Hepatocyte (in vitro differentiated cells): ENCODE measurements at regions not wholly inside any gene's neighbourhood (a gene's known extent, or its start where the extent isn't known, plus 50 kb on each side); places are given as distances from the start of the nearest gene placed in this dataset.

Experiments
- EZH2phosphoT487 ChIP-seq: fragments of 200-600 bp; sonication (generic); IDR thresholded peaks from one replicate; pipeline ENCODE4 v1.6.1; 2018; ENCODE audit warnings: antibody characterized with exemption, mild to moderate bottlenecking, low read depth, moderate library complexity; ENCODE audit not compliant: unreplicated experiment, severe bottlenecking
- TF ChIP-seq, protein P1 (sequence below): fragments of 200-600 bp; sonication (generic); IDR thresholded peaks from 2 replicates; pipeline ENCODE4 v1.5.1; 2016; ENCODE audit warnings: antibody characterized with exemption, mild to moderate bottlenecking; ENCODE audit not compliant: poor library complexity

DNA sequence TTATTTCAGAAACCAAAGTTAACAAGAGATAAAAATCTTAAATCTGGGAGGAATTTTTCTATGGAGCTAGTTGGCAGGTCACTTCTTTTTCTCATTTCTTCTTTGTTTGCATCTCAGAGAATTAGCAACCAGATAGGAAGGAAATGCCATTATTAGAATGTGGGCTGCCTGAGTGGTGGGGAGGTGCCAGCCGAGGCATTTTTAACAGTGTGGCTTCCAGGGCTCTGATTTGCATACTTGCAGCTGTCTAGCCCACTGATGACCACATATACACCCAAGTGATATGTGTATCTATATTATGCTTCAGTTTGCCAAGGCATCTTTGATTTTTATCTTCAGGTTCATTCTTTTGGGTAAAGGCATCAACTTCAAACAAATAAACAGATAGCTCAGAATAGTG lies 206.7 kb downstream of the CLIC5 start:
- TF ChIP-seq, protein P1, sequence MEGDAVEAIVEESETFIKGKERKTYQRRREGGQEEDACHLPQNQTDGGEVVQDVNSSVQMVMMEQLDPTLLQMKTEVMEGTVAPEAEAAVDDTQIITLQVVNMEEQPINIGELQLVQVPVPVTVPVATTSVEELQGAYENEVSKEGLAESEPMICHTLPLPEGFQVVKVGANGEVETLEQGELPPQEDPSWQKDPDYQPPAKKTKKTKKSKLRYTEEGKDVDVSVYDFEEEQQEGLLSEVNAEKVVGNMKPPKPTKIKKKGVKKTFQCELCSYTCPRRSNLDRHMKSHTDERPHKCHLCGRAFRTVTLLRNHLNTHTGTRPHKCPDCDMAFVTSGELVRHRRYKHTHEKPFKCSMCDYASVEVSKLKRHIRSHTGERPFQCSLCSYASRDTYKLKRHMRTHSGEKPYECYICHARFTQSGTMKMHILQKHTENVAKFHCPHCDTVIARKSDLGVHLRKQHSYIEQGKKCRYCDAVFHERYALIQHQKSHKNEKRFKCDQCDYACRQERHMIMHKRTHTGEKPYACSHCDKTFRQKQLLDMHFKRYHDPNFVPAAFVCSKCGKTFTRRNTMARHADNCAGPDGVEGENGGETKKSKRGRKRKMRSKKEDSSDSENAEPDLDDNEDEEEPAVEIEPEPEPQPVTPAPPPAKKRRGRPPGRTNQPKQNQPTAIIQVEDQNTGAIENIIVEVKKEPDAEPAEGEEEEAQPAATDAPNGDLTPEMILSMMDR = no peak
- TF ChIP-seq EZH2phosphoT487 = no peak
